ENCODE measurements at regions not wholly inside any gene's neighbourhood (a gene's known extent, or its start where the extent isn't known, plus 50 kb on each side); places are given as distances from the start of the nearest gene placed in this dataset.
"Not testable (repeated sequence)": the region's sequence is repeated elsewhere in the genome, so short reads cannot be mapped to it uniquely, and the experiment has no call there.

DNA sequence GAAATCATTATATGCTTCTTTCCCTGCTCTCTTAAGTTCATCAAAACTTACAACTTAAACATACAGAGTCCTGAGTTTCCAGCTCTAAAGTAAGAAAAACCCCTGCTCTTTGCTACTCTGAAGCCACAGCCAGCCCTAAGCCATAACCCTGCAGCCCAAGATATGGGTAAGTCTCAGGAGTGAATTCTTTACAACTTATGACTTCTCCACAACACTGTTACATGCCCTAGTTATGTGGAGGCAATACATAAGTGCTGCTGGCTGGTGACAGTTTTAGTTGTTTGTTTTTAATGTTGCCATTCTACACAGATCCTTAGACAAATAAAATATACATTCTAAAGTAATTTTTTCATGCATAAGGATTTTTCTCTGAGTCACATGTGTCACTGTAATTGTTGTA lies 100.2 kb downstream of the FBXO8 start:
- no peak for DNase-seq
- intact Hi-C loops (cut with DNase I): no loop called here

DNA sequence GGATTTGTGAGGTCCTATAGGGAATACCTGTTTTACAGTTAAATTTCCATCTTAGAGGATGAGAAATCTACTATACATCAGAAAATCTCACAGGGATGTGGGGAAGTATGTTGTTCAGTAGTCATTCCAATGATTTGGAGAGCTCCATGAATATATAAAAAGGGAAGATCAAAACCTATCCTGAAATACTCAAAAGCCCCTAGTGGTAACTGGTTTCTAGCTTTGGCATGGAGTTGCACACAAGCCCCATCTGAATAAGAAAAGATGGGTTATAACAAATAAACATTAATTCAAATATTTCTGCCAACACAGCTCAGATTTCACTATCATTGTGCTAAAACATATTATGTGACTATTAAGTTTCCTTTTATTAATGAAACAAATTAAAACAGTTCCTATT lies 101.6 kb downstream of the FBXO8 start:
- no peak for DNase-seq
- intact Hi-C loops (cut with DNase I): no loop called here

GRCh38 chr4:174177536-174177935 lies 105.9 kb downstream of the FBXO8 start:
- intact Hi-C loops (cut with DNase I): no loop called here
- no peak for DNase-seq

DNA sequence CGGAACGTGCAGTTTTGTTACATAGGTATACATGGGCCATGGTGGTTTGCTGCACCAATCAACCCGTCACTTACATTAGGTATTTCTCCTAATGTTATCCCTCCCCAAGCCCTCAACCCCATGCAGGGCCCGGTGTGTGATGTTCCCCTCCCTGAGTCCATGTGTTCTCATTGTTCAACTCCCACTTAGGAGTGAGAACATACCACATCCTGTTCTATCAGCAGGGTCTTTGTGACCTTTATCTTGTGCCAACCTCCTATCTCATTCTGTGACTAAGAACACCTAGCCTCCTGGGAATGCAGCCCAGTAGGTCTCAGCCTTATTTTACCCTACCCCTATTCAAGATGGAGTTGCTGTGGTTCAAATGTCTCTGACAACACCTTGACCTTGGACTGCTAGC lies 107.6 kb downstream of the FBXO8 start:
- intact Hi-C loops (cut with DNase I); DNase-seq: not testable (repeated sequence)

DNA sequence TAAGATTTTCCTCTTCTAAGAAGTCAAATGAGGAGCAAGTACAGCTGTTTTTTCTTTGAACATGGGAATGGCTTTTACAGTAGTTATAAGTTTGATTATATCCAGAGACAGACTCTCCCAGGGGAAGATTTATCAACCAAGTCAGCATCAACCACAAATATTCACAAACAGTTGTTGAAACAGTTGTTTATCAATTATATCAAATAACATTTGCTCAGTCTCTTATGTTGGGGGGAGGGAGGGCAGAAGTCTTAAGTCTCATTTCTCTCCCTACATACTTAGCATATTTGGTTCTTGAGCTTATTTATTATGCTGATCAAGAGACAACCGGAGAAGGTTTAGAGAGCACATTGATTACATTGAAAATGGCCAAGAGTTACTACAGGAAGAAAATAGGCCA lies 110.1 kb downstream of the FBXO8 start:
- intact Hi-C loops (cut with DNase I): no loop called here
- DNase-seq: no peak

DNA sequence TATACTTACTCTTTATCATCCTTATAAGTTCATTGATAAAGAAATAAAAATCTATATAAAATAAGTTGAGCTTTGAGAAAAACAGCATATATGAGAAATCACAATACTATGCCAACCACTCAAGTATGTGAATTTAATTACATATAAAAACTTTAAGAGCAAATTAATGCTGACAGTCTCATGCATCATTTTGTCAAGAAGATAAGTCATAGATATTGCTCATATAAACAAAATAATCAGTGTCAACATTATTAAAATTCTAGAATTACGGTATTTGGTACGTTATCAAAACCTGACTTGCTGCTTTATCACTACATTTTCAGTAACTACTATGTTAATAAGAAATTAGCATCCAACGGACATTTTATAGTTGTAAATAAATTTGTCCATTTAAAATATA lies 111.2 kb downstream of the FBXO8 start:
- intact Hi-C loops (cut with DNase I): no loop called here
- no peak for DNase-seq

GRCh38 chr4:174170906-174171305 lies 112.6 kb downstream of the FBXO8 start:
- DNase-seq: no peak
- intact Hi-C loops (cut with DNase I): no loop called here

DNA sequence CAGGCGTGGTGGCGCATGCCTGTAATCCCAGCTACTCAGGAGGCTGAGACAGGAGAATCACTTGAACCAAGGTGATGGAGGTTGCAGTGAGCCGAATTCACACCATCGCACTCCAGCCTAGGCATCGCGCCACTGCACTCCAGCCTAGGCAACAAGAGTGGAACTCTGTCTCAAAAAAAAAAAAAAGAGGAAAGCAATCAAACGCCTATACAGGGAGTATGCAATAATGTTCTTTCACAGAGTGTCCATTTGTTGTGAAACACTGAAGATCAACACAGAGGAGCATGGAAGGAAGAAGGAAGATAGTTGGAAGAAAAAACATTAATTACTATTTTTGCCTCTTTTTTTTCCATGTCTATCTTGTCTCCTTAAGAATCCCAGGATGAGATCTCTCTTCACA lies 113.4 kb downstream of the FBXO8 start:
- intact Hi-C loops (cut with DNase I): no loop called here
- DNase-seq: no peak

DNA sequence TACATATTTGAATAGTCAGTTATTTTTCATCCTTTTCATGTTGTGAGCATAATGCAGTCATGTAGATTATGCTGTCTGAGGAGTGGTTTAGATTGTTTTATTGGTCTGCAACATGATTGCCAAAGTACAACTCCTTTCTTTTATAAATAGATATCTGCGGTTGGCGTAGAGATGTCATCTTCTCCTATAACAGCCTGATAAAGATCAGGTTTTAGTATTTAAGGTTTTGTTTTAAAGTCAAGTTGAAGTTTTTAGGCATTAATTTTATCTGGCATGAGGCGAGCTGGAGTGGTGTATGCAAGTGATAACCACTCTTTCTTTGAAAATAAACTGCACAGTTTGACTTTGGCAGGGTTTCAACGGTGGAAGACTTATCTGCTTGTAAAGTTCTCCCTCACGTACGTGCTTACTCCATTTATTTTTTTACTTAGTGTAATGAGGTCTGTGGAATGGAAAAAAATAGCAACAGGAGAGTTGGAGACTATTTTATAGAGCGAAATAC lies 126.3 kb downstream of the FBXO8 start:
- DNase-seq: no peak
- intact Hi-C loops (cut with DNase I): no loop called here

GRCh38 chr4:174156239-174156826 lies 127.1 kb downstream of the FBXO8 start:
- intact Hi-C loops (cut with DNase I): no loop called here
- peak in 3 of 42 donors; percentile 17 to 36 (median 30) for DNase-seq

DNA sequence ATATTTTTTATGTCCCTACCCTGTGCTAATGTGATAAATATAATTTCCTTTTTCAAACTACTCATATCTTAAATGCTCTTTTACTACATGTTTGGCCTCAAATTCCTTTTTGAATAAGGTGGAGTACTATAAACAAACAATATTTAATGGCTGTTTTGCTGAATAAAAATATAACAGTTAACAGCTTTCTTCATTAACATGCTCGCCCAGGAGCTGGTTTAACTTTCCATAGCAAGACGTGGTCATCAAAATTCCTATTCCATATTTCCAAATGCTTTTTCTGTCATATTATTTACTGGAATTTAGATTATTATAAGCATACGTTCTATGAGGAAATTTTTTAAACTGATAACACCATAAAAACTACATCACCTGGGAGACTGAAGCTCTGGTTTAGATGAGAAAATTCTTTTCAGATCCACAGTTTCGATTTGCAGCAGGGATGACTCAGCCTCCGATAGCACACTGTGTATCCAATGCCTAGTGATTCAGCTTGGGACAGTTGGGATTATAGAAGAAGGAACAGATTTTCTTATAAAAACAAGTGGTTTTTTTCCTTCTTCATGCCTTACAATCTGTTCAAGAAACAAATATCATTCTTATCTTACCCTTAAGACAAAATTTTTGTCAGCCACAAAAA lies 129.1 kb downstream of the FBXO8 start:
- intact Hi-C loops (cut with DNase I): no loop called here
- no peak for DNase-seq

DNA sequence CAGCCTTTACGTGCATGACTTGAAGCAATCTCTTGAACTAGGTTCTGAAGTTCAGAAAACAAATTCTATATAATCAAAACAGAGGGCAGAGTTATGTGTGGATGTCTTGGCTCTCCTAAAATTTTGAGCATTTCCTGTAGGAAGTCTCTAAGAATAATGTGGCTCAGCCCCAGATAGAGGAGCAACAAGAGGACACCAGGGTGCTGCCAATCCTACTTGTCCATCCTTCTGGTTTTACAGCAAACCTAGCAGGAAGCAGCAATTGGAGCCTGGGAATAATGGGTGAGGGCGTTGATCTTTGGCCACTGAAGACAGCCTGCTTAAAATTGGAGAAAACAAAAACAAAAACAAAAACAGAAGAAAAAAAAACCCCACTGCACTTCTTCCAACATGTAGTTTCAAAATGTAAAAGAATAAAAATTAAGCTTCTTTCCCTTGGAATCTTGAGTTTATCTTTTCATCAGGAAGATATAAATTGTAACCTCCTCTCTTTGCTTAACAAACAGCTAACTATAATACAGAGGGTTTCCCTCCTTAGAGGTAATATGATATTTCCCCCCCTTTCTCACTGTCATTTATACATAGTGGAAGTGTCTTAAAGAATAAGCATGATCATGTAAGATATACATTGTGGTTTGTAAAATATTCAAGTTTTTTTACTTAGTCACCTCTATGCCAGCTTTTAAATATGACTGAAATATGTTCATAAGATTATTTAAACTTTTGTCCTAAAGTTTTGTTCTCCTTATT lies 130.6 kb downstream of the FBXO8 start:
- intact Hi-C loops (cut with DNase I): no loop called here
- DNase-seq: no peak

GRCh38 chr4:174147863-174148262 lies 135.6 kb downstream of the FBXO8 start:
- DNase-seq: no peak
- intact Hi-C loops (cut with DNase I): no loop called here

- no peak for DNase-seq
- intact Hi-C loops (cut with DNase I): no loop called here
Observed at GRCh38 chr4:174144106-174144505, 139.4 kb downstream of the FBXO8 start.

GRCh38 chr4:174141876-174142275 lies 141.6 kb downstream of the FBXO8 start:
- intact Hi-C loops (cut with DNase I): no loop called here
- DNase-seq: no peak

- intact Hi-C loops (cut with DNase I): no loop called here
- no peak for DNase-seq
Observed at GRCh38 chr4:174138616-174139015, 144.9 kb downstream of the FBXO8 start.

DNA sequence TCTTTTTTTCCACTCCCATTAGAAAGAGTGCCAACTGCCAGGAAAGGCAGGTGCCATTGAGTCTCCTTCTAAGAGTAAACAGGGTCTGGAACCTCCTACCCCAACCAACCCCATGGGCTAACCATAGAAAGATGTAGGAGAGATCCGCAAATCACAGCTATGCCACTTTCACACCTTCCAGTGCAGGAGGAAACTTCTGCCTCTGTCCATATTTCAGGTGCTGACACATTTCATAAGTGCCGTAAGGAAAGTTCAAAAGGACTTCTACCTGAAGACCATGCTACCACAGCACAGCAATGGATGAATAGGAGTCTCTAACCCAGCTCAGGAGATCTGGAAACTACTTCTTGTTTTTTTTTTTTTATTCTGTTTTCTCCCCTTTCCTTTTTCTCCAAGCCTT lies 145.8 kb downstream of the FBXO8 start:
- DNase-seq: no peak
- intact Hi-C loops (cut with DNase I): no loop called here

- no peak for DNase-seq
- intact Hi-C loops (cut with DNase I): no loop called here
Observed at GRCh38 chr4:174135936-174136406, 147.5 kb downstream of the FBXO8 start.

GRCh38 chr4:174135530-174135929 lies 147.9 kb downstream of the FBXO8 start:
- intact Hi-C loops (cut with DNase I): no loop called here

DNA sequence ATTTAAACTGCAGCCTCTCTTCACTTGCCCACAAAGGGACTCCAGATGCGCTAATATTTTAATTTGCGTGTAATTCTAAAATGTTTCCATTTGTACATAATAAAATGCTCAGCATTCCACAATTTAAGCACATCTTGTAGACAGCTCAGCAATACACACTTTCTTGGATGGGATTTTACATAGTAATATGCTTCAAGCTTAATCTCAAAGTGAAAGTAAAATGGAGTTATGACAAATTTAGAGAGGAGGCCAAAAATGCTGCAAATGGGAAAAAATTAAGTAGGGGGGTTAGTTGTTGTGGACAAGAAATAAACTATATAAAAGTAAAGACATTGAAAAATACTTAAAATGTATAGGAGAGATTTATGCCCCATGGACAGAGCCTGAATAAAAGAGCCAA lies 149.1 kb downstream of the FBXO8 start:
- DNase-seq: no peak
- intact Hi-C loops (cut with DNase I): no loop called here

More at GRCh38 chr4:174135530-174135929, 147.9 kb downstream of the FBXO8 start:
- no peak for DNase-seq
